T-helper 1 cell (primary cell): ENCODE measurements at regions not wholly inside any gene's neighbourhood (a gene's known extent, or its start where the extent isn't known, plus 50 kb on each side); places are given as distances from the start of the nearest gene placed in this dataset.
"Not testable (repeated sequence)": the region's sequence is repeated elsewhere in the genome, so short reads cannot be mapped to it uniquely, and the experiment has no call there.

Experiments
- DNase-seq, 5 donors: peaks; one replicate each; pipeline ENCODE4 v3.0.0-alpha.2; 2012 to 2020

DNA sequence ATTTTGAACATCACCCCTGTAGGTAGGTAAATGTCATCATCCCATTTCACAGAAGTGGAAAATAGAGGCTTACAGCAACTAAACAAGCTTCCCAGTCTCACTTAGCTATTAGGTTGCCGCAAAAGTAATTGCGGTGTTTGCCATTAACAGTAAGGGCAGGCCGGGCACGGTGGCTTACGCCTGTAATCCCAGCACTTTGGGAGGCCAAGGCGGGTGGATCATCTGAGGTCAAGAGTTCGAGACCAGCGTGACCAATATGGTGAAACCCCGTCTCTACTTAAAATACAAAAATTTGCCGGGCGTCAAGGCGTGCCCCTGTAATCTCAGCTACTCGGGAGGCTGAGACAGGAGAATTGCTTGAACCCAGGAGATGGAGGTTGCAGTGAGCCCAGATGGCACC lies 179.7 kb downstream of the IRF8 start:
- DNase-seq: not testable (repeated sequence)

DNA sequence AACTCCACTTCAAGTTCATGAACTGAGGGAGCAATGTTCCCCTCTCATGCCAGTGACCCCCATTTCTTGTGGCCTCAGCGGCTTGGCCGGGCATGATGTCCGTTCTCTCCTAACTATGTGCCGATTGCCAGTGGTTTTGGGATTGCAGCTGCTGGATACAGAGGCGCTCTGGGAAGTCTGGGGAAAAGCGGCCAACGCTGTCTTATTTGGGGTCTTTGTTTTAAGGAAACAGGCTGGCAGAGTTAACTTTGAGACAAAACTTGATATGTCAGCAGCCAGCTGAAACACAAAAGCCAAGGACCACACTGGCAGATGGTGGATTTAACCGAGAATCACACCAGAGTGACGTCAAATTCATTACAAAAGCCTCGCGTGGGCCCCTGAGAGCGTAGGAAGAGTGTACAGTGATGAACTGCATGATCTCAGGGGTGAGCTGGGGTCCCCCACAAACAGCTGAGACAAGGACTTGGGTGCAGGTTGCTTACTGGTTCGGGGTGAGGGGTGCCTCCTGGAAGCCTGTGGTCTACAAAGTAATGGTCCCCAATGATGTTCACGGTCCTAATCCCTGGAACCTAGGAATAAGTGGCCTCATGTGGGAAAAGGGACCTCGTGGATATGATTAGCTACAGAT lies 180.4 kb downstream of the IRF8 start:
- no peak for DNase-seq

DNA sequence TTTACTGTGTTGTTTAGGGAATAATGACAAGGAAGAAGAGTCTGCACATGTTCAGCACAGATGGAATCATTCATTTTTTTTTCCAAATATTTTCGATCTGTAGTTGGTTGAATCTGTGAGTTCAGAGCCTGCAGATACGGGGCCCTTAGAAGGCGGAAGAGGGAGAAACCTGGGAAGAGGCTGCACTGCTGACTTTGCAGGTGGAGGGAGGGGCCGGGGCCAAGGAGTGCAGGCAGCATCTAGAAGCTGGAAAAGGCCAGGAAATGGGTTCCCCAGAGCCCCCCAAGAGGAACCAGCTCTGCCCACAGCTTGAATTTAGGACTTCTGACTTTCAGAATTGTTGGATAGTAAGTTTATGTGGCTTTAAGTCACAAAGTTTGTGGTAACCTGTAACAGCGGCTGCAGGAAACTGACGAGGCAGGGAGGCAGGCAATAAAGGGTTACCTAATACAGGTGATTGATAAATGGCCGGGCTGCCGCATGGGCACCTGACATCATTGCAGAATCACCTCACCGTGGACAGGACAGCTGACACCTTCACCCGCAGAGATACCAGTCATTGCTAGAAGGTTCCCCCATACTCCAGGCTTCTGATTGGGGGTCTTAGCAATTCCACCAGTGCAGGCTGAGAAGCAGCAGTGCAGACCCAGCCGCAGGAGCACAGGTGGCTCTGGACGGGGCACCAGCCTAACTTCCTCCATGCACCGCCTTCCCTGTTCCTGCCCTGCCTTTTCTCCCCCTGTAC lies 181.3 kb downstream of the IRF8 start:
- no peak for DNase-seq

DNA sequence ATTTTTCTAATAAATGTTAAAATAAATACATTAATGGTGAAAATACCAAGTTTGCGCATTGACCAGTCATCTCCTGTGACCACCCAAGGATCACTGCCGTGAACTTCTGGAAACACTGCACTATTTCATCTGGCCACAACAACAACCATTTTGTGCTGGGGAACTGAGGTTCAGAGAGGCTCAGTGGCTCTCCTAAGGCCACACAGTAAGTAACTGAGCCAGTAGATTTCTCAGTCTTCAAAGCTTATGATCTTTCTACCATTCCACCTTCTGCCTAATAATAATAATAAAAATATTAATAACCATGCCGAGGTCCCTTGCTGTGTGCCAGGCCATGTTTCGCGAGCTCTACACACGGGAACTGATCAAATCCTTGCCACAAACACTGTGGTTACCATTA lies 182.0 kb downstream of the IRF8 start:
- DNase-seq: no peak

DNA sequence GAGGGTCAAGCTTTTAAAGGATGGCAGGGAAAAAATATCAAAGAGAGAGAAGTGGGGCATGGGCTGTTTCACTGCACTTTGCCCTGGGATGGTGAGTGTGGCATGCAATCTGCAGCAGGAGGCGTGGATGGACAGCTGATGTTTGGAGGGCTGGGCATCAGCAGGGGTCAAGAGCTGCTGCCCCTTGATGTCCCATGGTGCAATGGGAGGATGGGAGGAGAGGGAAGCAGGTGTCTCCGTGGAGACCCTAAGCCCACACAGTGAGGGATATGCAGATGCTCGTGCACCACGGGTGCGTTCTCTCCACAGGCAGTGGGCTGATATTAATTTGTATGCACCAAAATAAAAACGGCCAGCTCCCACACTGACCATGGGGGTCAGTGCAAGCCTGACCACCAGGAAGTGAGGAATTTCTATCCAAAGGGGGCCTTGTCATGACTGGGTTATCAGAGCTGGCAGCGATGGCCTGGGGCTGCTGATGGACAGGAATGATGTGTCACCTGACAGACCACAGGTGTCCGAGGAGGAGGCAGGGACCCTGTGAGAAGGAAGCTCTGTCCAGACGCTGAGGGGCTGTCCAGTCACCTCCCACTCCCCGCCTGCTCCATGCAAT lies 183.6 kb downstream of the IRF8 start:
- DNase-seq: no peak

DNA sequence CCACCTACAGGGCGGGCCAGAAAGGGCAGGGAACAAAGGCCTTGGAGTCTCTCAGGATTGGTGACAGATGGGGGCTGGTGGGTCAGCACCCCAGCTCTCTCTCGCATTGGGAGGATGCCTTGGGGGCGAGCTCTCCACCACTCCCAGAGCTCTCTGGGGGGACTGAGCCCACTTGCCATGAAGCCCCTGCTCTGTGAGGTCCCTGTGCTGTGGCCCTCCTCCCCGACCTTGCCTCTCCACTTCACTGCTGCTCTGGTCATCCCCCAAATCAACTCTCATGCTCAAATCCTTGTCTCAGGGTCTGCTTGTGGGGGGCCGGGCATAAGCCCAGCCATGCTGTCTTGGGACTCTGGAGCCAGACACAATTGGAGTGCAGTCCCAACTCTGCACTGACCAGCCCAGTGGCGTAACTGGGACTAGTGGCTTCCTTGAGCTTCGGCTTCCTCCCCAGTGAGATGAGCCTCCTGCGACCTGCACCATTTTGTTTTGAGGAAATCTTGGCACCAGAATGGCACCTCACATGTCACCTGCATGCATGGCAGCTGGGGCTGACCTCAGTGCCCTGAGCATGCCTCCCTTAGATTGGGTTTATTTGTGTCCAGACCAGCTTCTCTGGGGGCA lies 184.5 kb downstream of the IRF8 start:
- no peak for DNase-seq

DNA sequence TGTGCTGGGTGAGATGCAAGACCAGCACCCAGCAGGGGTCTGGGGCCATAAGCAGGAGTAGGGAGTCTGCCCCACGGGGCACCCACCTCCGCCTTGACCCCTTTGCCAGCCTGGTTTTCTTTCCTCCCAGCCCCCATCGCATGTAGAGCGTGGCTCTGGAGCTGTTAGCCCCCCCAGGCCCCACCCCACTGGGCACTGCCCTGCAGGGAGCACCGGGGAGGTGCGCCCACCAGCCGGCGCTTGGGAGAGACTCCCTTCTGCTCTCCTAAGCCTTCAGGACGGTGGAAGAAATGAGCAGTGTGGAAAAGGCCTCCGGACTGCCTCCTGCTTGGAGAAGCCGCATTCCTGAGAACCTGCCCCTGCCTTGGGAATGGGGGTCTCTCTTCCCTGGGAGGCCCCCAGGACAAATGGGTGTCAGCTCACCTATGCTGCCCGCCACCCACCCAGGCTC lies 186.2 kb downstream of the IRF8 start:
- no peak for DNase-seq

DNA sequence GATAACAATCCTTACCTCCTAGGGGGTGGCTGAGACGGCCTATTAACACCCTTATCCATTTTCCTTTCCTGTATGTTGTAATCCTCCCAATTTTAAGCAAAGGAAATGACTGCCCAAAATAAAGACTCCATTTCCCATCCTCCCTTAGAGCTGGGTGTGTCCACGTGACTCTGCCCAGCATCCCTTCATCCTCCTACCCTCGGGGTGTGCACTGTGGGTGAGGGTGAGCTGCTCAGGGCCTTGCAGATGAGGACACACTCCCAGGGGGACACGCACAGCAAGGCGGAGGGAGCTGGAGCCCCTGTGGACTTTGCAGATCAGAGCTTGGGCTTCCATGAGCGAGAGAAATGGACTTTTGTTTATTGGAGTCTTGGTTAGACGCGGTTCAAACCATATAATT lies 186.8 kb downstream of the IRF8 start:
- no peak for DNase-seq

DNA sequence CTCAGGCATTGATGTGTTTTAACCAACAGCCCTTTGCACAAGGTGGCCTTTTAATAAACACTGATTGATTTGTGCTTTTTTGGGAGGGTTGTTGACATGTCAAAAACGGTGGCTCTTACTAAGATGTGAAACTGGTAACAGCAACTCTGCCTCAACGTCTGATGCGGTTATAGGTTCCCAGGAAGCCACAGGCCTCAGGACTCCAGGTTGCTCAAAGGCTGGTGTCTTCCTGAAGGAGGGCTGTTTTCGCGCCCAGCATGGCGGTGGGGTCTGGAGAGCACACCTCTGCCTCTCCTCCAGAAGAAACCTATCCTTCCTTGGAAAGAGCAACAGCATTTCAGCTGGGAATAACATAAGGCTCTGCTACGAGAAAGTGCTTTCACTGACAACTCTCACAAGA lies 187.5 kb downstream of the IRF8 start:
- DNase-seq: no peak

DNA sequence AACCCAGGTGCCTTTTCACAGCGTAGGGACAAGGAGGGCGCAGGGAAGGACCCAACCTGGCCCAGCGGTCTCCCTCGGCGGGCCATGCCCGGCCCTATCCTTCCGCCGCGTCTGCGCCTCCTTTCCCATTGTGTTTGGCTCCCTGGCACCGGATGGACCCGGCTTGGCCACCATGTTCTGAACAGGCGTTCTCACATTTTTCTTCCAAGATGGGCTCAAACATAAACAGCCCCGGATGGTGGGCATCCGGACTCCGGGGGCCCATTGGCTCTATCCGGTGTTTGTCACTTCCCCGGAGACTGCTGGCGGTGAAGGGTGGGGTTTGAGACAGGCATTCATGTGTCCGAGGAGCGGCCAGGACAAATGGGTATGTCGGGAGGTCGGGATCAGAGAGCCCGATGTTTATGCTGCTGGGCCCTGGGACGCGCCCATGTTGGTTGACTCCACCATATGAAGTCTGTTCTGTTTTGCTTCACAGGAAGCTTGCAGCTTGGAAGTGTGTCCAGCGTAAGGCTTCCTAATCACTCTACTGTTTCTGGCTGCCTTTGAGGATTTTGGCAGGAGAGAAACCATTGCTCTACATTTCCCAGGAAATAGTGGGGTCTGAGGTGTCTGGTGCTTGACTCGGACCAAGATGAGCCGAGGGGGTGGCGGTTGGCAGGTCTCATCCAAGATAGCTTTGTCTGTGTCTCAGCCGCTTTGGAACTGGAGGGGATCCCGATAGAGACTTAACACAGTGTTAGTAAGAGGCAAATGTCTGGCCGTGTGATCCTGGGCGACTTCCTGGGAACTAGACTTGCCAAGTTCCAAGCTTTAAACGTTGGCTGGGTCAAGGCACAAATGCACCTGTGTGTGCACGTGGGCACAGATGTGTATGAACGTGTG lies 188.3 kb downstream of the IRF8 start:
- no peak for DNase-seq

DNA sequence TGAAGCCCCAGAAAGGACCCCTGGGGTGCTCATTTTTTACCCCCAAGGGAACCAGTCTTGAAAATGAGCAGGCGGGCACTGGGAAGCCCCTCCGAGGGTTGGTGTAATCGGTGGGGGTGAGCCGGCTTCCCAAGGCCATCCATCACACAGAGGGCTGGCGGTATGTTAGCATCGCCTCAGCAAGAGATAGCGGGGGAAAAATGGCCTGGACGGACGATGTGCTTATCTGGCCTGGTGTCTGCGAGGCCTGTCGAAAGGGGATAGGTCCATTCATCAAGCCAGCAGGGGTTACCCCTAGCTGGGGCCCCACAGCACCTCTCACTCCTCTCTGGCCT lies 188.9 kb downstream of the IRF8 start:
- no peak for DNase-seq

DNA sequence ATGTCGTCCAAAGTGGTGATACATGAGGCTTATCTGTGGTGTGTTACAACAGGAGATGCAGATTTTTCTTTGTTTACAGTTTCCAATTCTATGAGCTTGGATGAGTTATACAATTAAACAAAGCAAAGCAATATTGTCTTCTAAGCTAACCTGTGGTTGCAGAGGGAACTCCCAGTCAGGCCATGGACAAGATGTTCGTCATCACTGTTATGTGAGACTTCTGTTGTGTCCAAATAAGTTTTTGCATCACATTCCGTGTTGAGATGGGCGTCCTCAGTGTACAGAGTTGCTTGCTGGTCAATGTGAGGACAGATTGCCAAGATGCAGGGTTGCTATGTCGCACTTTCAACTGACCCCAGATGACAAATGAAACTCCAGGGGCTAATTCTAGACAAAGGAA lies 189.3 kb downstream of the IRF8 start:
- DNase-seq: no peak

DNA sequence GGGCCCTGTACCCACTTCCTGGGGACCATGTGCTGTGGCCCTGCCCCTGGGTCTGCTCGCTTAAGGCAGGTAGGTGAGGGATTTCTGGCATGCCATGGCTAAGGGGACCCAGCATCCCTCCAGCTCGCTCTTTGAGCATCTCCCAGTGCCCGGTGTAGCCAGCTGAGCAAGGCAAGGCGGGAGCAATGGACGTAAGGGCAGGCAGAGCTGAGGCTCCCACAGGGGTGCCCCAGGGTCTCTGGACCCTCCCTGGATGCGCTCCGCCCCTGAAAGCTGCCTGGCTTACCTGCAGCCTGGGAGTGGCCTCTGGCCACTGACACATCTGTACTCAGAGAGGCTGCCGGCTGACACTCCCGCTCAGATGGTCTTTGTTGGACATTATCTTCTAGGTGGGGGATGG lies 189.9 kb downstream of the IRF8 start:
- DNase-seq: no peak

DNA sequence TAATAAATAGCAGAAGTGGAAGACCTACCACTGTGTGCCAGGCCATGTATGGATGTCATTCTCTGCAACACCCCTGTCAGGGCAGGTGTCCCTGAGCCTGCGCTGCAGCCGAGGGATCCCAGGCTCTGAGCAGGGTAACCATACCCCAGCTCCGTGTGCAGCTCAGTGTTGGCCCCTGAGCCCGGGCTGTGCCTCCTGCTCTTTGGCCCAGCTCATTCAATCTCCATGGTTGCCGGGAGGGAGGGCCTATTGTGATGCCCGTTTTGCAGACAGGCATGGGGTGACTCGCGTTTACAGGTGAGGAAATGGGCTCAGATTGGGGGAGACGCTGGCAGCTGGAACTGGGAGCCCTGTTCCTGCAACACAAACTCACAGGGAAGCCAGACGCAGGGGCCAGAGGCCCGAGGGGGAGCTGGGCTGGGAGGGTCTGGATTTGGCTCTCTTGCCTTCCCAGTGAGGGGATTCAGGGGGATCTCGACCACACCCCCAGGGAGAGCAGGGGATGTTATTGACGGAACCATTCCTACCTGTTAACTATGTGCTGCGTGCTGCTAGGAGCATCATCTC lies 190.5 kb downstream of the IRF8 start:
- no peak for DNase-seq

DNA sequence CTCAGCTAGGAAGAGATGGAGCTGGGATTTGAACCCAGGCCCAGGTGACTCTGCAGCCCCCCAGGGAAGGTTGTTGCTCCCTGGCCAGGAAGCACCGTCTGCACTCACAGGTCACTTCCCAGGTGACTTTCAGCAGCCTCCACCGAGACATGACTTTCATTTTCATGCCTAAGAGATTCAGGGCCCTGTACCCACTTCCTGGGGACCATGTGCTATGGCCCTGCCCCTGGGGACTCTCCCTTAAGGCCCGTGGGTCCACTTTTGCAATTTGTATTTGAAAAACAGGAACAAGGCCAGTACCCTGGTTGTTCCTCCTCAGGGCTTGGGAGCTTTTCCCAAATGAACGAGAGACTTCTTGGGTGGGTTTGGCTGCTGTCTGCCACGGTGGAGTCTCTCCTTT lies 191.0 kb downstream of the IRF8 start:
- DNase-seq: no peak

DNA sequence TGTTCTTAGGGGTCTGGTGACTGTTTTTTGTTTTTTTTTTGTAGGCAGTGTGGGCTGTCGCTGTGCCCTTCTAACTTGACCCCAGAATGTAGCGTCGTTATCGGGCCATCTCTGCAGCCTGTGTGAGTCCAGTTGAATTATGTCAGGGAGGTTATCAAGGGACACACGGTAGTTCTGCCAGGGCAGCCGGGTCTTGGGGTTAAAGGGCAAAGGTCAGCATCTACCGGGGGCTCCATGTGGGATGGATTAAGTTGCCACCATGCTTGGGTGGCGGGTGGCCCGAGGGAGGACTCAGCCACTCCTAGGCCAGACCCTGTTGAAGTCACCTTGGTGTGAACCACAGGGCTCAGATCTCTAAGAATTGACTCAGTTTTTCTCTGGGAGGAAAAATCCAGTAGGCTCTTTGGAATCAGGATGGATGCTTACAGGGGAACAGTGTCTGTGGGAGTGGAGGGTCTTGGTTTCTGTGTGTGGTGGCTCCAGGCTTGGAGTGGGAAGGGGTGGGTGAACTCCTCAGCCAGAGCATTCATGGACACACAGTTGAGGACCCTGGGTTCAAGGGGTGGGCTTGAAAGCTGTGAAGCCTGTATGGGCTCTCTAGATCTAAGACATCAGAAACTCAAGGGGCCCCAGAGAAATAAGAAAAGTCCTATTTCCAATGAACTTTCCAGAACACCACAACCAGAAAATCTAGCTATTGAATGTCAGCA lies 191.7 kb downstream of the IRF8 start:
- DNase-seq: no peak

DNA sequence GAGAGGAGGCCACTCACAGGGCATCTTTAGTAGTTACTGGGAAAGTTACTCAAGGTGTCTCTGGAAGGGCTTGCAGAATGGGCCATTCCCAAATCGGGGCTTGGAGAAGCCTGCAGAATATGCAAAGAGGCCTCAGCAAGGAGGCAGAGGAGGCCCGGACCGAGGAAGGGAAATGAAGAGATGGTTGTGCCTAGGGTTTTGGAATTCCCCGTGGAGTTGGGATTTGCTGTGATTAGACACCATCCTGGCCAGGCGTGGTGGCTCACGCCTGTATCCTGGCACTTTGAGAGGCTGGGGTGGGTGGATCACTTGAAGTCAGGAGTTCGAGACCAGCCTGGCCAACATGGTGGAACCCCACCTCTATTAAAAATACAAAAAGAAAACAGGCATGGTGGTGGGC lies 193.0 kb downstream of the IRF8 start:
- no peak for DNase-seq

DNA sequence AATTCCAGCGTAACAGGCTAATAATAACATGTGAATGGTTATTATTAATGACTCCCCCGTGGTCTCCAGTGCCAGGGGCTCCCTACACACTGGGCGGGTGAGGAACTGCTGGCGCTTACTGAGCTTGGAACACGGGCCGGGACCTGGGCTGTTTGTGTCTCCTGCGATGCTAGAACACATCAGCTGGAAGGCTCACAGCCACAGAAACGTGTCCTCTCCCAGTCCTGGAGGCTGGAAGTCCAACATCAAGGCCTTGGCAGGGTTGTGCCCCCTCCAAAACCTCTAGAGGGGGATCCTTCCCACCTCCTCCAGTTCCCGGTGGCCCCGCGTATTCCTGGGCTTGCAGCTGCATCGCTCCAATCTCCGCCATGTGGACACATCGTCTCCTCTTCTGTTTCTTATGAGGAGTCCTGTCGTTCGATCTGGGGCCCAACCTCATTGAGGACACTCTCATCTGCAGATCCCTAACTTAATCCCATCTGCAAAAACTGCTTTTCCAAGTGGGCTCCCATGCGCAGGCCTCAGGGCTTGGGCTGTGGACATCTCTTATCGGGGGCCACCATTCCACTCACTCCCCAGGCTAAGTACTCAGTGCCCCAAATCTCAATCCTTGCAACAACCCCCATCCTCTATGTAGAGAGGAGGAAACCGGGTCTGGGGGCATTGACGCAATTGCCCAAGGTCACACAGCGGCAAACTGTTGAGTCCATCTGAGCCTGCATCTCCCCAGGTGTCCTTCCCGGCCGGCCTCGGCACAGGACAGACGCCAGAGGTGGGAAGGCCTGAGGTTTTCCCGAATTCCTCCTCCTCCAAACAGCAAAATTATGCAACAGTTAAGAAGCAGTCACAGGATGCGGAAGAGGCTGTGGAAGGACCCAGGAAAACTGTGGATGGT lies 193.9 kb downstream of the IRF8 start:
- DNase-seq: no peak

DNA sequence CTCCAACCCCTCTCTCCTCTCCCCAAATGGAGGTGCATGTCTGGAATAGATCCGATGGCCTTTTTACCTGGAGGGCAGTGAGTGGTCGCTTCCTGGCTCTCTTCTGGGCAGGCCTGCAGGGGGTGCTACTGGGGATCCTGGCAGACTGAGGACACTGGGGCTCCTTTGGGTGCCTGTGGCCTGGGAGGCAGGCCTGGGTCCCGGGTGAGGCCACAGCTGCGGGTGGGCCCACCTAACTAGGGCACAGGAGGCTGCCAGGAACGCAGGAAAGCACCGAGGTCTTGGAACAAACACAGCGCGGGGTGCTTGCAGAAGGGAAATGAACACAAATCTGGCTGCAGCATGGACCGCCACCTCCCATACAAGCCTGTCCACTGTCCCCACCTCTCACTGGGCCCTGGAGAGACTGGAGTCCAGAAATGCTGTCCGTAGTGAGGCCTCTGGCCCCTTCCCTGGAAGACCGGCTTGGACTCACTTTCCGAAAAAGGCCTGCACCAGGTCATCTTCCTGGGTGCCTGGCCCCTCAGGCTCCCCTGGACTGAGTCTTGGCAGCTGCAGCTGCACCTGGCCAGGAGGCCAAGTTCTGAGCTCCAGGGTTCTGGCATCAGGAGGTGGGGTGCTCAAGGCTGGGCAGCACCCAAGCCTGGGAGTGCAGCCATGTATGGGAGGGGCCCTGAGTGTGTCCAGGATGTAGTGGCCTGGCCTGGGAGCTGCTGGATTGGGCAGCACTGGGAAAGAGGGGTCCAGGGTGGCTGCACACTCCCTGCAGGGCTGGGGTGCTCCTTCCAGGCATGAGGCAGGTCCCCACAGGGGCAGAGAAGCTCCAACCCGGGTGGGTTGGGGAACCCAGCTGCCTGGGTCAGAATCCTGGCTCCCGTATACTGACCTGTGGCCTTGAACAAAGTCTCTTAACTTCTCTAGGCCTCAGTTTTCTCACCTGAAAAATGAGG lies 195.1 kb downstream of the IRF8 start:
- DNase-seq: no peak
